Adrenal gland (tissue), 5 donors: ENCODE measurements at regions not wholly inside any gene's neighbourhood (a gene's known extent, or its start where the extent isn't known, plus 50 kb on each side); places are given as distances from the start of the nearest gene placed in this dataset.

Source experiments
- POLR2A ChIP-seq, 2 donors: fragments of 450-650 bp; IDR thresholded peaks; one replicate each; pipeline ENCODE4 v1.6.1; 2017; ENCODE audit warnings: antibody characterized with exemption in 2 of 2, mild to moderate bottlenecking in 2 of 2, moderate library complexity in 1 of 2
- TF ChIP-seq, protein P1 (sequence below), 6 experiments: fragments of 450-650 bp in 4 of 6; fragments of 200-600 bp in 2 of 6; sonication (generic) in 1 of 6; IDR thresholded peaks; 1 replicate in 5 of 6; 2 replicates in 1 of 6; pipeline versions ENCODE4 v1.5.1 to v1.8.0; 2016 to 2021; ENCODE audit warnings: antibody characterized with exemption in 6 of 6, mild to moderate bottlenecking in 2 of 6, moderate library complexity in 1 of 6
- donor health status: DM: no; HTN: no; CAD: no.

- TF ChIP-seq, protein P1, sequence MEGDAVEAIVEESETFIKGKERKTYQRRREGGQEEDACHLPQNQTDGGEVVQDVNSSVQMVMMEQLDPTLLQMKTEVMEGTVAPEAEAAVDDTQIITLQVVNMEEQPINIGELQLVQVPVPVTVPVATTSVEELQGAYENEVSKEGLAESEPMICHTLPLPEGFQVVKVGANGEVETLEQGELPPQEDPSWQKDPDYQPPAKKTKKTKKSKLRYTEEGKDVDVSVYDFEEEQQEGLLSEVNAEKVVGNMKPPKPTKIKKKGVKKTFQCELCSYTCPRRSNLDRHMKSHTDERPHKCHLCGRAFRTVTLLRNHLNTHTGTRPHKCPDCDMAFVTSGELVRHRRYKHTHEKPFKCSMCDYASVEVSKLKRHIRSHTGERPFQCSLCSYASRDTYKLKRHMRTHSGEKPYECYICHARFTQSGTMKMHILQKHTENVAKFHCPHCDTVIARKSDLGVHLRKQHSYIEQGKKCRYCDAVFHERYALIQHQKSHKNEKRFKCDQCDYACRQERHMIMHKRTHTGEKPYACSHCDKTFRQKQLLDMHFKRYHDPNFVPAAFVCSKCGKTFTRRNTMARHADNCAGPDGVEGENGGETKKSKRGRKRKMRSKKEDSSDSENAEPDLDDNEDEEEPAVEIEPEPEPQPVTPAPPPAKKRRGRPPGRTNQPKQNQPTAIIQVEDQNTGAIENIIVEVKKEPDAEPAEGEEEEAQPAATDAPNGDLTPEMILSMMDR (IDR thresholded peaks at IDR 0.05) = no peak
- no peak for TF ChIP-seq POLR2A (IDR thresholded peaks at IDR 0.05)
These were observed 575.5 kb downstream of the PRKD1 start for GRCh38 chr14:29351996-29352705.
